ENCODE measurements at regions not wholly inside any gene's neighbourhood (a gene's known extent, or its start where the extent isn't known, plus 50 kb on each side); places are given as distances from the start of the nearest gene placed in this dataset.

DNA sequence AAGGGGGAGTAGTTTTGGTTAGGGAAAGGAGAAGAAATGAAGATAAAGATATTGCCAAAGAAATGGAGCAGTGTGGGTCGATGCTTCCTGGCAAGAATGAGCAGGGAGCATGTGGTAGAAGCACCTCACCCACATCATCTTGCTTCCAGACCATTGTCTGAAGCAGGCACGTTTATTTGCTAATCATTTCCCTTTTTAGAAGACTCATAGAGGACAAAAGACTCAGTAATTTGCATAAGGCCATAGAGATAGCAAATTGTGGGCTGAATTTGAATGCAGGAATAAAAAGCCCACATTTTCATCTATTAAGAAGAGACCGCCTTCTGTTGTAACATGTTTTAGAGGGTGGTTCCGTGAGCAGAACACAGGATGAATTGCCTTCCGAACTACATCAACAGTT, 275.2 kb upstream of the FAT4 start:
- TF ChIP-seq POLR2A (IDR thresholded peaks at IDR 0.05), result no peak
- TF ChIP-seq, protein P1, sequence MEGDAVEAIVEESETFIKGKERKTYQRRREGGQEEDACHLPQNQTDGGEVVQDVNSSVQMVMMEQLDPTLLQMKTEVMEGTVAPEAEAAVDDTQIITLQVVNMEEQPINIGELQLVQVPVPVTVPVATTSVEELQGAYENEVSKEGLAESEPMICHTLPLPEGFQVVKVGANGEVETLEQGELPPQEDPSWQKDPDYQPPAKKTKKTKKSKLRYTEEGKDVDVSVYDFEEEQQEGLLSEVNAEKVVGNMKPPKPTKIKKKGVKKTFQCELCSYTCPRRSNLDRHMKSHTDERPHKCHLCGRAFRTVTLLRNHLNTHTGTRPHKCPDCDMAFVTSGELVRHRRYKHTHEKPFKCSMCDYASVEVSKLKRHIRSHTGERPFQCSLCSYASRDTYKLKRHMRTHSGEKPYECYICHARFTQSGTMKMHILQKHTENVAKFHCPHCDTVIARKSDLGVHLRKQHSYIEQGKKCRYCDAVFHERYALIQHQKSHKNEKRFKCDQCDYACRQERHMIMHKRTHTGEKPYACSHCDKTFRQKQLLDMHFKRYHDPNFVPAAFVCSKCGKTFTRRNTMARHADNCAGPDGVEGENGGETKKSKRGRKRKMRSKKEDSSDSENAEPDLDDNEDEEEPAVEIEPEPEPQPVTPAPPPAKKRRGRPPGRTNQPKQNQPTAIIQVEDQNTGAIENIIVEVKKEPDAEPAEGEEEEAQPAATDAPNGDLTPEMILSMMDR (IDR thresholded peaks at IDR 0.05), result no peak

Data from lower leg skin (tissue), 3 donors.